ENCODE measurements at regions not wholly inside any gene's neighbourhood (a gene's known extent, or its start where the extent isn't known, plus 50 kb on each side); places are given as distances from the start of the nearest gene placed in this dataset.
"Not testable (repeated sequence)": the region's sequence is repeated elsewhere in the genome, so short reads cannot be mapped to it uniquely, and the experiment has no call there.

DNA sequence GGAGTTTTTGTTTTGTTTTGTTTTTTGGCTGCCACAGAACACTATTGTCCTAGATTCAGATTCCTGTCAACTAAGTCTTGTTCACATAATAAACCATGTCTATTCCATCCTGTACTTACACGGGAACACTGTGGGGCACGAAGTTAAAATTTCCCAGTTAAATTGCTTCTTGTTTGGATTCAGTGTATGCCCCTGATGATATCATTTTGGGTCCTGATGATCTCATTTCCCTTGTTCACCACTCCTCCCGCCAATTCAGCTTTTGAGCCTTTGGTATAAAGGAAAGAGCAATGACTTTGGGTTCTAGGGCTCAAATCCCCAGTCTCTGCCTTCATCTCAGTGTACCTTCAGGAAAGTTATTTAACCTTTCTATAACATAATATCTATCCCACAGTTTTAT is 333.5 kb downstream of the FBXW7 start:
- Mint-ChIP-seq H3K4me3 (no peak overlapping the region), H3K36me3 (ENCODE audit: low read depth) (peaks cover 6% of the 10 kb centered on the region), H3K27ac (no peak overlapping the region), H3K27me3 (peaks cover 8% of the 10 kb centered on the region), H3K4me1 (peaks cover 3% of the 10 kb centered on the region)
- DNase-seq = no peak
- H3K9me3 ChIP-seq (ENCODE audit: control insufficient read depth, low read length, poor library complexity, severe bottlenecking) = no peaks in the 10 kb centered on the region
- no peak for ATAC-seq

DNA sequence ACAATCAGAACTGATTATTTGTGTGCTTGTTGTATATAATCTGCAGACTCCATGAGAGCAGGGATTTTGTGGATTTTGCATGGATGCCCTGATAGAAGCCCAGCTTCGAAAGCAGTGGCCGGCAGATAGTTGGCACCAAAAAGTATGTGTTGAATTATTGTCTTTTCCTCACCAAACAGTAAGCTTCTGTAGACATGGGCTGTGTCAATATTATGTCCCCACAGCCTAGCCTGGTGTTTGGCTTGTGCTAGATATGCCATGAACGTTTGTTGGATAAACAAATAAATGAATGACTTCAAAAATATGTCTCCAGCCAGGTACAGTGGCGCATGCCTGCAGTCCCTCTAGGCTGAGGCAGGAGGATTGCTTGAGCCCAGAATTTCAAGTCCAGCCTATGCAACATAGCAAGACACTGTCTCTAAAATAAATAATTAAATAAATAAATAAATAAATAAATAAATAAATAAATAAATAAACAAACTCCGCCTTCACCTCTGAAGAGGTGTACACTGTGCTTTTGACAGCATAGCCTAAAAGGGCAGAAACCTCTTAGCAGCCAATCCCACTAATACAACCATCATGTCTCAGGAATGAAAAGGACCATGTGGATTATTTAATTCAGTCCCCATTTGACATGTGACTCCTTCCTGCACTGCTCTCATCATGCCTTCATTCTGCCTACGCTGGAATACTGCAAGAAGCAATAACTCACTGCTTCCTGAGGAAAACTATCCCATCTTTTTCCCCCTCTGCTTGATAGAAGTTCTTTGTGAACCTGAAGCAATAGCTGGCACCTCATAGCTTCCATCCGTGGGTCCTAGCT is 335.2 kb downstream of the FBXW7 start:
- Mint-ChIP-seq H3K27me3 (peaks cover 5% of the 10 kb centered on the region), H3K4me1 (peaks cover 3% of the 10 kb centered on the region), H3K27ac (no peak overlapping the region), H3K36me3 (ENCODE audit: low read depth) (peaks cover 6% of the 10 kb centered on the region), H3K4me3 (no peak overlapping the region)
- ATAC-seq (no peak), DNase-seq (no peak)
- H3K9me3 ChIP-seq (ENCODE audit: control insufficient read depth, low read length, poor library complexity, severe bottlenecking) = no peaks in the 10 kb centered on the region

DNA sequence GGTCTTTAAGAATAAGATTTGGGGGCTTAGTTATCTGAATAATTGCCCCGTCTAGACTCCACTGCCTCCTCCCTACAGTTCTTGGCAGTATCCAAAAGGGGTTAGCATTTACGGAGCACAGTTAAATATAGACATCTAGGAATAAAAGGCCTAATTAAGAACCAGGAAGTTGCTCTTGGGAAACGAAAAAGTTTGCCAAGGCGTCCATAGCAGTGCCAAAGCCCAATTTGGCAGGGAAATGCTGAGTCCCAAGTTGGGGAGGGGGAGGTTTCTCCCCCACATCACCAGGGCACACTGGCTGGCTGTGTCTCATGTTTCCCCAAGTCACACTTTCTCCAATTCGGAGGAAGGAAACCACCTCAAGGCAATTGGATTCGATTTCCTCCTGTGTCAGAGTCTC is 338.7 kb downstream of the FBXW7 start:
- ATAC-seq (no peak), DNase-seq (no peak)
- no peak overlapping the region for H3K4me3 Mint-ChIP-seq
- H3K9me3 ChIP-seq (ENCODE audit: control insufficient read depth, low read length, poor library complexity, severe bottlenecking) = no peaks in the 10 kb centered on the region
- H3K27ac Mint-ChIP-seq = no peak overlapping the region
- peaks cover 3% of the 10 kb centered on the region for H3K4me1 Mint-ChIP-seq
- no peaks in the 10 kb centered on the region for H3K27me3 Mint-ChIP-seq
- H3K36me3 Mint-ChIP-seq (ENCODE audit: low read depth) = peaks cover 3% of the 10 kb centered on the region

DNA sequence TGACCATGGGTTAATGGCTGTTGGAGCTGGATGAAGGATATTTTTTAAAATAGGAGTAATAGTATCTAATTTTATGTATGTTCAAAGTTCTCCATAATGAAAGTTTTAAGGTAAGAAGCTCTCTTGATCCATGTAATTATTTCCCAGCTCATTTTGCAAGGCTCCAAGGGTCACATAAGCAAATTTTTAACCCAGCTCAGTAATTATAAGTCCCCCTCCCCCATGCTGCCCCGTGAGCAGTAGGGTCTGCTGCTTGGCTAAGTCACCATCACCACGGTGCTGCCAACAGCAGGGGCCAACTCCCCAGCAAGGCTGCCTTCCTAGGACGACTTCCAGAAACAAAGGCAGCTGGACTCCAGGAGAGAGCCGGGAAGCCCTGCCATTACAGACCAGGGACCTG is 340.0 kb downstream of the FBXW7 start:
- peaks cover 3% of the 10 kb centered on the region for H3K36me3 Mint-ChIP-seq (ENCODE audit: low read depth)
- no peak overlapping the region for H3K4me3 Mint-ChIP-seq
- no peaks in the 10 kb centered on the region for H3K9me3 ChIP-seq (ENCODE audit: control insufficient read depth, low read length, poor library complexity, severe bottlenecking)
- H3K27ac Mint-ChIP-seq = no peak overlapping the region
- H3K27me3 Mint-ChIP-seq = no peaks in the 10 kb centered on the region
- DNase-seq (no peak), ATAC-seq (no peak)
- peaks cover 3% of the 10 kb centered on the region for H3K4me1 Mint-ChIP-seq

DNA sequence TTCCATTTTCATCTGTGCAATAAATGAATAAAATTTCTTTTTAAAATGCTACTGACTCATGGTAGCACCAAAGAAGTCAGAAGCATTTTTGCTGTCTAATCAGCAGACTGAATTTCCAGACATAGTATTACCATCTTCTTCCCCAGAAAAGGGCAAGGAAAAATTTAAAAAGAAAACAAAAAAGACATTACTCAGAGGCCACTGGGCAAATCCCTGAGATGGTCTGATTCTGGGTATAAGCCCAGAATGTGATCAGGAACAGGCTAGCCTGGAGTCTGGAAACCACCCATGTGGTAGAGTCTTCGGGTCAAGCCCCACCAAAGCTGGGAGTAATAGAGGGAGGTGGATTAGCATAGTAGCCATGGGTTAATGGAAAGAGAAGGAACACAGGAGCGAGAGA is 342.8 kb downstream of the FBXW7 start:
- H3K9me3 ChIP-seq (ENCODE audit: control insufficient read depth, low read length, poor library complexity, severe bottlenecking) = no peaks in the 10 kb centered on the region
- no peak overlapping the region for H3K27ac Mint-ChIP-seq
- DNase-seq (no peak), ATAC-seq (no peak)
- H3K4me3 Mint-ChIP-seq = no peak overlapping the region
- peaks cover 6% of the 10 kb centered on the region for H3K4me1 Mint-ChIP-seq
- H3K36me3 Mint-ChIP-seq (ENCODE audit: low read depth) = no peaks in the 10 kb centered on the region
- H3K27me3 Mint-ChIP-seq = no peaks in the 10 kb centered on the region

DNA sequence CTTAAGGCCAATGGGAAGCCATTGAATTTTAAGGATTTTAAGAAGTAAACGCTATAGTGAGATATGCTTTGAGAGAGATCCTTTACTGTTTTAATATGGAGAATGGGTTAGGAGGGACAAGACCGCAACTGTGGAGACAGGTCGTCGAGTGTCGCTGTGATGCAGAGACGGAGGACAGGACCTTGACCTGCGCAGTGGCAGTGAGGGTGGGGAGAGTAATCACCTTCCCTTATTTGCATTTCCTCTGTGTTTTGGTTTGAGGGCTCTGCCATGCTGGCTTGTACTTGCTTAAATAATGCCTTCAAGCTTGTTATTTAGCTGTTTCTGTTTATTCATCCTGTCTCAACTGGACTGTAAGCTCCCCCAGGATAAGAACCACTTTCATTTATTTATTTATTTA is 345.0 kb downstream of the FBXW7 start:
- no peak overlapping the region for H3K4me3 Mint-ChIP-seq
- no peaks in the 10 kb centered on the region for H3K36me3 Mint-ChIP-seq (ENCODE audit: low read depth)
- H3K27me3 Mint-ChIP-seq = no peaks in the 10 kb centered on the region

DNA sequence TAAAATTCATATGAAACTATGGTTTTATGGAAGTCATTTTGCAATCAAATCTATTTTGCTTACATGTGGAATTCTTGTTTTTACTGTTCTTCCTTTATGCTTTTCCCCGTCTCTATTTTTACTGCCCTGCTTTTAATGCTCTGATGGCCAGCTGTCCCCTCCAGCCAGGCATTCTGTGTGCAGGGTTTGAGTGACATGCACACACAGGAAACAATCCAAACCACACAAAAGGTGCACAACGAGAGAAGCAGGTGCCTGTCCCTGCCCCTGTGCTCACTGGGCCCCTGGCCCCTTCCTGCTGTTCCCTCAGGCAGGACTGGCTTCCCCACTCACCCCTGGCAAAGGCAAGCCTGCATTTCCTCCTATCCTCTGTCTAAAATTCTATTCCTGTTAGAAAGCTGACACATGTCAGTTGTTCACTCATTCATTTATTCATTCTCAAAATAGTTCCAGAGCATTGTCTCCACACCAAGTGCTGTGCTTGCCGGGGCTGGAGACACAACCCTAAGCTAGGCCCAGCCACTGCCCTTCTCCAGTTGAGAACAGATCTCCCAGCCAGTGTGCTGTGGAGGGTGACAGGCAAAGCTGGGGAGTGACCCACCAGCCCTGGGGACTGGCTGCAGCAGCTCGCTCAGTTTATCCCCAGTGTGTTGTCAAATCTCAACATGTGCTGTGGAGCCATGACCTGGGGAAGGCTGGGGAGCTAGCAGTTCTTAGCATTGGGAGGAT is 346.3 kb downstream of the FBXW7 start:
- Mint-ChIP-seq H3K27ac (peak overlapping the region; percentile 72), H3K36me3 (ENCODE audit: low read depth) (no peaks in the 10 kb centered on the region), H3K27me3 (no peaks in the 10 kb centered on the region), H3K4me3 (no peak overlapping the region), H3K4me1 (peaks cover 8% of the 10 kb centered on the region)
- ATAC-seq (no peak), DNase-seq (no peak)
- H3K9me3 ChIP-seq (ENCODE audit: control insufficient read depth, low read length, poor library complexity, severe bottlenecking) = no peaks in the 10 kb centered on the region

More for the DNA sequence above, 345.0 kb downstream of the FBXW7 start:
- H3K9me3 ChIP-seq (ENCODE audit: control insufficient read depth, low read length, poor library complexity, severe bottlenecking) = no peaks in the 10 kb centered on the region
- no peak for ATAC-seq
- DNase-seq = no peak
- Mint-ChIP-seq H3K4me1 (peaks cover 8% of the 10 kb centered on the region), H3K27ac (no peak overlapping the region)

DNA sequence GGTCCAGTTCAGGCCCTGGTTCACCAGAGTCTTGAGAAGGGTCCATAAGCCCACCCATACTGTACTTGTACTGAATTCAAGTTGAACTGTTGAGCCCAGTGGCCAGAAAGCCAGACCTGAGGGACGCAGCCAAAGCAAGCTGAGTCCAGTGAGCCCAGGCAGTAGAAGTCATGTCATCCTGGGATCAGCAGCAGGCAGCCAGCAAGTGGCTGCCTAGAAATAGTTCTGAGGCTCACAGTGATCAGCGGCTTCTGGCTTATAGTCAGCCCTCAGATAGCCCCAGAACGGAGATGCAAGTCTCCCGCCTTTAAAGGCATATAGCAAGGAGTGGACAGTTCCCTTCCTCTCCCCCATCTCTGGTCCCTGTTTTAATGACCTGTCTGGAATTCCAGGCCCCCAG is 347.1 kb downstream of the FBXW7 start:
- DNase-seq = no peak
- Mint-ChIP-seq H3K27ac (no peak overlapping the region), H3K27me3 (no peaks in the 10 kb centered on the region), H3K4me3 (no peak overlapping the region), H3K4me1 (peaks cover 8% of the 10 kb centered on the region), H3K36me3 (ENCODE audit: low read depth) (no peaks in the 10 kb centered on the region)
- no peak for ATAC-seq
- H3K9me3 ChIP-seq (ENCODE audit: control insufficient read depth, low read length, poor library complexity, severe bottlenecking) = no peaks in the 10 kb centered on the region

DNA sequence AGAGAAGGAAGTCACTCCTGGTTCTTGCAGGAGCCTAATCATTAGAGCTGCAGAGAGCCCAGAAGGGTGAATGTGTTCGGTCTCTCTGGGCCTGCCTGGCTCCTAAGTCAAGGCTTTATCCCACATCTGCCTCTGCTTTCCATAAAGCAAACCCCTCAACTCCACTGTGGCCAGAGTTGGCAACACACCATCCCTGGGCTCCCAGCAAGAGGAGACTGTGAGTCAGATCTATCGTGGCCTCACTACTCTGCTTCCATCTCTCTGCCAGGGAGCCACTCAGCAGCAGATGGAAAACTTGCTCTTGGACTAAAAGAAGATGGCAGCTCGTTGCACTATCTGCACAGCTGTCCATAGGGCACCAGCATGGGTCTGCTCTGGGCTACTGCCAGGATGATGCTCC is 348.2 kb downstream of the FBXW7 start:
- Mint-ChIP-seq H3K27ac (no peak overlapping the region), H3K36me3 (ENCODE audit: low read depth) (no peaks in the 10 kb centered on the region), H3K27me3 (no peaks in the 10 kb centered on the region), H3K4me3 (no peak overlapping the region), H3K4me1 (peaks cover 13% of the 10 kb centered on the region)
- H3K9me3 ChIP-seq (ENCODE audit: control insufficient read depth, low read length, poor library complexity, severe bottlenecking) = no peaks in the 10 kb centered on the region
- ATAC-seq (no peak), DNase-seq (no peak)

DNA sequence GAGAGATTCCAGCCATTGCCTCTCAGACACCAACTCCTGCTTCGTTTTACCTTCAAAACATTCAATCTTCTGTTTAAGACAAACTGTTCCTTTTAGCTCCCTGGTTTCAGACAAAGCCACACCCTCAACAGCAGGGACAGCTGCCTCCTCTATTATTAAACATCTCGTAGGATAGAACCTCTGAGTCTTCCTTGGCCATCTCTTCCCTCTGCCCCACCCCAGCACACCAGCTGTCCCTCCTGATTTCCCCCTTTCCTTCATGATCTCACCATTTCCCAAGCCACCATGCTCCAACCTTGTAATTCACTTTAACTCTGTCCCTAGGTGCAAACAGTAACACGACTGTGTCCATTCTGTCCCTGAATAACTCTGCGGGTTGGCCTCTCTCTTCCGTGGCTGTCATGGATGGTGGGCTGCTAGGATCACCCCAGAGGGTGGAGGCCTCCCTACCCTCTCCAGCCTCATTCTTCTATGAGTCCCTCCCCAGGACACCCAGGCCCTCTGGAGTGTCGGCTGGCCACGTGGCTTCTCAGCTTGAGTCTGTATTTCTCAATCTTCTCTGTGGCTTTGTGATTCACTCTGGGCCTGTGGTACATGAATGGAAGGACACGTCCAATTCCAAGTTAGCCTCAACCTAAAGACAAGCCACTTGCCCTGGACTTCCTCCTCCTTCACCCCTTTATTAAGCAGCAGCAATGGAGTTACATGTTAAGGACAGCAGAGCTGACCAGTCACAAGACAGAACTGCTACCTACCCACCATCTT is 349.9 kb downstream of the FBXW7 start:
- Mint-ChIP-seq H3K36me3 (ENCODE audit: low read depth) (no peaks in the 10 kb centered on the region), H3K27me3 (no peaks in the 10 kb centered on the region), H3K4me1 (peaks cover 13% of the 10 kb centered on the region), H3K27ac (no peak overlapping the region), H3K4me3 (no peak overlapping the region)
- no peak for DNase-seq
- ATAC-seq = no peak
- H3K9me3 ChIP-seq (ENCODE audit: control insufficient read depth, low read length, poor library complexity, severe bottlenecking) = no peaks in the 10 kb centered on the region

DNA sequence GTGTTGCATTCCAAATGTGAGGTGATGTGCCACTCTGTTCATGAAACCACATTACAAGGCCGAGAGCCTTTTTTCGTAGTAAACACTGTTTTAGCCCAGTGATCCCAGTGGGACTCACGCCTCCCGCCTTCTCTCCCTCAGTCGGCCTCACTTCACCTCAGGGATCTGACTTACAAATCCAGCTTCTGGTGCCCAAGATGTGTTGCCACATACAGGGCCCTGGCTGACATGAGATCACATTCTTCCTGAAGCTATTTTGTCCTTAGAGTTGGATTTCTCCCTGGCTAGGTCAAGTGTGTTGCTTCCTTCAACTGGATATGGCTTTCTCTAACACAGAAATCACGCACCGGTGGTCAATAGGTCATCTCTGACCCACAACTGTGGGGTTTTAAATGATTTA is 354.7 kb downstream of the FBXW7 start:
- DNase-seq (no peak), ATAC-seq (no peak)
- H3K9me3 ChIP-seq (ENCODE audit: control insufficient read depth, low read length, poor library complexity, severe bottlenecking) = no peaks in the 10 kb centered on the region
- H3K4me3 Mint-ChIP-seq = no peak overlapping the region
- H3K27ac Mint-ChIP-seq = no peak overlapping the region
- no peaks in the 10 kb centered on the region for H3K27me3 Mint-ChIP-seq
- peaks cover 5% of the 10 kb centered on the region for H3K4me1 Mint-ChIP-seq
- no peaks in the 10 kb centered on the region for H3K36me3 Mint-ChIP-seq (ENCODE audit: low read depth)

DNA sequence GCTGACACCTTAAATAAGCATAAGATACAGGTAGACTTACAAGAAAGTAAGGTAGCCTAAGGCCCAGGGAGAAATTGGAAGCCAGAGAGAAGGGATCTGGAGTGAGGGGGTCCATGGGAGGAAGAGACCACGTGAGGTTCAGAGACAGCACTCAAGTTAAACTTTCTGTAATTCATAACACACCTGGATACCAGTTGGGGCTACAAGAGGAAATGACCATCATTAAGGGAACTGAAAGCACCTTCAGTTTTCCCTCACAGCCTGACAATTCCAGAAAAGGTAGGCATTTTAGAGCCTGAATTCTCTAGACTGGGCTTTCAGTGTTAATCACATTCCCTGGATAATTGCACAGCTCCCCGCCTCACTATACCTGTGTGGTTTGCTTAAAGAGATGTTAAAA is 355.5 kb downstream of the FBXW7 start:
- H3K27ac Mint-ChIP-seq = no peak overlapping the region
- DNase-seq (no peak), ATAC-seq (no peak)
- no peaks in the 10 kb centered on the region for H3K27me3 Mint-ChIP-seq
- peaks cover 5% of the 10 kb centered on the region for H3K4me1 Mint-ChIP-seq
- no peaks in the 10 kb centered on the region for H3K9me3 ChIP-seq (ENCODE audit: control insufficient read depth, low read length, poor library complexity, severe bottlenecking)
- H3K36me3 Mint-ChIP-seq (ENCODE audit: low read depth) = no peaks in the 10 kb centered on the region
- H3K4me3 Mint-ChIP-seq = no peak overlapping the region

DNA sequence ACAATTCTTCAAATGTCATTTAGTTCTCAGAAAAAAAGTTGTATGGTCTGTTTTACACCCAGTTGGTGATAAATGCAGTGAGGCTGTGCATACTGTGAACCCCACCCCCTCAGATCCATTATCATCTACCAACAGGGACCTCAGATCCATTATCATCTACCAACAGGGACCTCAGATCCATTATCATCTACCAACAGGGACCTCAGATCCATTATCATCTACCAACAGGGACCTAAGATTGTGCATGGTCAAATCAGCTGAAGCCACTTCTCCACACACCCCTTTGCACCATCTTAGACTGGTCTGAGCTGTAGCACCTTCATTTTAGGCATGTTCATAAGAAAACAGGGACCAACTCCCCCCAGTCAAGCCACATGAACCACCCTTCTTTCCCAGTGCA is 358.4 kb downstream of the FBXW7 start:
- H3K27ac Mint-ChIP-seq; H3K4me1 Mint-ChIP-seq; H3K4me3 Mint-ChIP-seq; ATAC-seq; H3K36me3 Mint-ChIP-seq (ENCODE audit: low read depth); H3K9me3 ChIP-seq (ENCODE audit: control insufficient read depth, low read length, poor library complexity, severe bottlenecking); H3K27me3 Mint-ChIP-seq; DNase-seq: not testable (repeated sequence)

Data from T-helper 17 cell (primary cell).